Right lobe of liver (tissue), 6 donors: ENCODE measurements at regions not wholly inside any gene's neighbourhood (a gene's known extent, or its start where the extent isn't known, plus 50 kb on each side); places are given as distances from the start of the nearest gene placed in this dataset.

Experiments used
- ATAC-seq, 4 donors: fragments of 200-7000 bp; cut with Tn5 transposase; one replicate each; pipeline ENCODE4 v1.9.1; 2020; ENCODE audit warnings: mild to moderate bottlenecking in 4 of 4, moderate library complexity in 4 of 4
- DNase-seq, 3 donors: peaks; one replicate each; pipeline ENCODE4 v3.0.0-alpha.2; 2020
- H3K27ac ChIP-seq, 3 donors: fragments of 200-600 bp; one replicate each; pipeline ENCODE4 v1.8.0; 2022
- H3K27me3 ChIP-seq, 2 donors: fragments of 200-600 bp; one replicate each; pipeline ENCODE4 v1.8.0; 2022
- H3K36me3 ChIP-seq, 4 donors: fragments of 200-600 bp; sonication (generic) in 1 of 4; one replicate each; pipeline versions ENCODE4 v1.5.1 to v1.8.0; 2017 to 2022; ENCODE audit warnings: control low read depth in 1 of 4
- H3K4me1 ChIP-seq, 4 donors: fragments of 200-600 bp; sonication (generic) in 1 of 4; one replicate each; pipeline versions ENCODE4 v1.5.1 to v1.8.0; 2017 to 2022; ENCODE audit warnings: control low read depth in 1 of 4
- H3K4me3 ChIP-seq, 3 donors: fragments of 200-600 bp; one replicate each; pipeline ENCODE4 v1.8.0; 2022
- H3K9me3 ChIP-seq, 4 donors: fragments of 200-600 bp; sonication (generic) in 1 of 4; one replicate each; pipeline versions ENCODE4 v1.5.1 to v1.8.0; 2017 to 2022; ENCODE audit warnings: control low read depth in 1 of 4
- CTCF ChIP-seq, 4 donors: fragments of 200-600 bp in 3 of 4; fragments of 450-650 bp in 1 of 4; IDR thresholded peaks; one replicate each; pipeline versions ENCODE4 v1.5.1 to v1.8.0; 2016 to 2022; ENCODE audit warnings: antibody characterized with exemption in 4 of 4, mild to moderate bottlenecking in 2 of 4
- POLR2A ChIP-seq: fragments of 450-650 bp; IDR thresholded peaks from one replicate; pipeline ENCODE4 v1.6.1; 2017; ENCODE audit warnings: antibody characterized with exemption, mild to moderate bottlenecking
- WGBS: methylation state at CpG from one replicate; pipeline ENCODE4 v1.1.6; 2018; ENCODE audit warnings: low coverage, low lambda C conversion rate; ENCODE audit not compliant: insufficient coverage; ENCODE audit errors: missing lambda C conversion rate; 5-methylcytosine and 5-hydroxymethylcytosine counted together
- intact Hi-C, 2 donors: fragments of 100-400 bp; cut with DNase I; formaldehyde crosslinking; loops; one replicate each; pipeline versions ENCODE4 v1.11.2 to v1.14.1; 2022
- donor health status: DM: no; HTN: yes; CAD: no.
- donor health status: DM: no; HTN: no; CAD: no.
- donor health status: DM: no; HTN: no; CAD: no.
- donor health status: DM: no; HTN: yes; CAD: no.
- donor health status: DM: no; HTN: yes; CAD: no.

- 65% methylated on average over 2 of the region's 2 CpGs for WGBS
- intact Hi-C loops = no loop called here
- ATAC-seq = no peak
Measured at GRCh38 chr20:39289831-39290230, 327.7 kb downstream of the DHX35 start.

GRCh38 chr20:39289316-39289715 is 327.2 kb downstream of the DHX35 start:
- 25% methylated on average over 2 of the region's 2 CpGs for WGBS
- H3K4me1 ChIP-seq = no peaks in the 10 kb centered on the region
- intact Hi-C loops = no loop called here
- ATAC-seq (peak in 3 of 4 donors; percentile 24 to 57 (median 54)), DNase-seq (no peak)
- no peaks in the 10 kb centered on the region for H3K9me3 ChIP-seq
- no peak overlapping the region for H3K27ac ChIP-seq
- H3K36me3 ChIP-seq = no peaks in the 10 kb centered on the region
- H3K27me3 ChIP-seq = no peaks in the 10 kb centered on the region
- TF ChIP-seq POLR2A (no peak), CTCF (IDR thresholded peaks at IDR 0.05) (peak in 3 of 4 donors; percentile 20 to 37 (median 21))
- no peak overlapping the region for H3K4me3 ChIP-seq

More at GRCh38 chr20:39289831-39290230, 327.7 kb downstream of the DHX35 start:
- no peaks in the 10 kb centered on the region for H3K9me3 ChIP-seq
- no peak for DNase-seq
- H3K27me3 ChIP-seq = no peaks in the 10 kb centered on the region
- H3K4me3 ChIP-seq = no peak overlapping the region
- no peaks in the 10 kb centered on the region for H3K4me1 ChIP-seq
- no peaks in the 10 kb centered on the region for H3K36me3 ChIP-seq
- H3K27ac ChIP-seq = no peak overlapping the region
- TF ChIP-seq POLR2A = no peak
- TF ChIP-seq CTCF (IDR thresholded peaks at IDR 0.05) = no peak

- H3K36me3 ChIP-seq = no peaks in the 10 kb centered on the region
- no peak for DNase-seq
- intact Hi-C loops = no loop called here
- H3K4me1 ChIP-seq = no peaks in the 10 kb centered on the region
- H3K27me3 ChIP-seq = no peaks in the 10 kb centered on the region
- no peak for TF ChIP-seq CTCF (IDR thresholded peaks at IDR 0.05)
- TF ChIP-seq POLR2A = no peak
- 31% methylated on average over 3 of the region's 4 CpGs for WGBS
- no peaks in the 10 kb centered on the region for H3K9me3 ChIP-seq
- no peak overlapping the region for H3K27ac ChIP-seq
- H3K4me3 ChIP-seq = no peak overlapping the region
- ATAC-seq = no peak
Measured at GRCh38 chr20:39283464-39283863, 321.3 kb downstream of the DHX35 start.

- intact Hi-C loops = no loop called here
- Histone ChIP-seq H3K27me3 (no peaks in the 10 kb centered on the region), H3K4me1 (no peaks in the 10 kb centered on the region), H3K36me3 (no peaks in the 10 kb centered on the region), H3K9me3 (no peaks in the 10 kb centered on the region), H3K27ac (no peak overlapping the region), H3K4me3 (no peak overlapping the region)
- DNase-seq (no peak), ATAC-seq (no peak)
- TF ChIP-seq POLR2A = no peak
- no peak for TF ChIP-seq CTCF (IDR thresholded peaks at IDR 0.05)
- WGBS = 50% methylated on average over 2 of the region's 10 CpGs
Measured at GRCh38 chr20:39282619-39283092, 320.5 kb downstream of the DHX35 start.

GRCh38 chr20:39280875-39281274 is 318.7 kb downstream of the DHX35 start:
- H3K4me1 ChIP-seq = no peaks in the 10 kb centered on the region
- no peak overlapping the region for H3K27ac ChIP-seq
- no peak overlapping the region for H3K4me3 ChIP-seq
- intact Hi-C loops = no loop called here
- ATAC-seq (no peak), DNase-seq (no peak)
- 40% methylated on average over 2 of the region's 3 CpGs for WGBS
- no peaks in the 10 kb centered on the region for H3K36me3 ChIP-seq
- no peak for TF ChIP-seq CTCF (IDR thresholded peaks at IDR 0.05)
- TF ChIP-seq POLR2A = no peak
- H3K9me3 ChIP-seq = no peaks in the 10 kb centered on the region
- H3K27me3 ChIP-seq = no peaks in the 10 kb centered on the region
